NK-92 (cell line): ENCODE measurements at regions not wholly inside any gene's neighbourhood (a gene's known extent, or its start where the extent isn't known, plus 50 kb on each side); places are given as distances from the start of the nearest gene placed in this dataset.
"Not testable (repeated sequence)": the region's sequence is repeated elsewhere in the genome, so short reads cannot be mapped to it uniquely, and the experiment has no call there.

Experiments used
- DNase-seq: peaks from one replicate; lab custom pipeline; 2025; ENCODE audit not compliant: unreplicated experiment; lab: John Stamatoyannopoulos, UW

- DNase-seq, result no peak
These were observed 581.5 kb upstream of the VRK2 start for GRCh38 chr2:57465067-57465466.

- DNase-seq, result no peak
These were observed 580.6 kb upstream of the VRK2 start for GRCh38 chr2:57465967-57466366.

GRCh38 chr2:57475391-57475790, 571.2 kb upstream of the VRK2 start:
- DNase-seq, result no peak

GRCh38 chr2:57479981-57480380, 566.6 kb upstream of the VRK2 start:
- DNase-seq, result no peak

GRCh38 chr2:57488061-57488460, 558.5 kb upstream of the VRK2 start:
- DNase-seq, result no peak

GRCh38 chr2:57490741-57491140, 555.9 kb upstream of the VRK2 start:
- no peak for DNase-seq

- DNase-seq, result no peak
These were observed 555.4 kb upstream of the VRK2 start for GRCh38 chr2:57491213-57491612.

GRCh38 chr2:57493966-57494365, 552.6 kb upstream of the VRK2 start:
- not testable (repeated sequence) for DNase-seq

GRCh38 chr2:57497489-57498096, 549.0 kb upstream of the VRK2 start:
- DNase-seq, result no peak

- no peak for DNase-seq
These were observed 541.8 kb upstream of the VRK2 start for GRCh38 chr2:57504787-57505186.

GRCh38 chr2:57509189-57509588, 537.4 kb upstream of the VRK2 start:
- no peak for DNase-seq

GRCh38 chr2:57510704-57511103, 535.9 kb upstream of the VRK2 start:
- DNase-seq, result no peak

- no peak for DNase-seq
These were observed 531.2 kb upstream of the VRK2 start for GRCh38 chr2:57515366-57515765.

GRCh38 chr2:57516698-57517340, 529.8 kb upstream of the VRK2 start:
- DNase-seq, result no peak

- no peak for DNase-seq
These were observed 523.3 kb upstream of the VRK2 start for GRCh38 chr2:57523304-57523703.

GRCh38 chr2:57527685-57528084, 518.9 kb upstream of the VRK2 start:
- no peak for DNase-seq

- no peak for DNase-seq
These were observed 518.1 kb upstream of the VRK2 start for GRCh38 chr2:57528499-57528898.

GRCh38 chr2:57534358-57534757, 512.2 kb upstream of the VRK2 start:
- DNase-seq, result no peak

- no peak for DNase-seq
These were observed 509.9 kb upstream of the VRK2 start for GRCh38 chr2:57536535-57537231.

- DNase-seq, result no peak
These were observed 506.8 kb upstream of the VRK2 start for GRCh38 chr2:57539761-57540160.

- DNase-seq, result no peak
These were observed 504.5 kb upstream of the VRK2 start for GRCh38 chr2:57542081-57542480.

- no peak for DNase-seq
These were observed 503.4 kb upstream of the VRK2 start for GRCh38 chr2:57543211-57543610.
